HEK293 (cell line): ENCODE measurements at regions not wholly inside any gene's neighbourhood (a gene's known extent, or its start where the extent isn't known, plus 50 kb on each side); places are given as distances from the start of the nearest gene placed in this dataset.

ENCODE experiments used
- CTCF ChIA-PET: fragments of 350-600 bp; formaldehyde crosslinking; extraction: SDS; loops from one replicate; lab custom pipeline; 2021; ENCODE audit warnings: antibody characterized with exemption; lab: Yijun Ruan, JAX
- POLR2A ChIA-PET: fragments of 300-600 bp; formaldehyde crosslinking; extraction: SDS; loops from one replicate; lab custom pipeline; 2020; ENCODE audit warnings: antibody characterized with exemption, inconsistent platforms; lab: Yijun Ruan, JAX
- H3K27ac ChIP-seq: fragments of 200-500 bp; sonication (Bioruptor generic); 2 replicates; pipeline ENCODE4 v1.5.1; 2014; ENCODE audit warnings: low read depth, low read length, control low read depth, inconsistent platforms; ENCODE audit errors: extremely low read depth
- H3K36me3 ChIP-seq, 2 experiments: fragments of 200-500 bp in 1 of 2; sonication (Bioruptor generic) in 1 of 2; 1 replicate in 1 of 2; 2 replicates in 1 of 2; pipeline ENCODE4 v1.5.1; 2014 to 2017; ENCODE audit warnings: inconsistent platforms in 2 of 2, low read length in 2 of 2; ENCODE audit not compliant: control insufficient read depth in 2 of 2, insufficient read depth in 1 of 2
- H3K4me1 ChIP-seq: fragments of 200-500 bp; sonication (Bioruptor generic); 2 replicates; pipeline ENCODE4 v1.5.1; 2014; ENCODE audit warnings: mild to moderate bottlenecking, low read length, inconsistent platforms; ENCODE audit not compliant: control insufficient read depth, insufficient read depth
- H3K4me3 ChIP-seq: 2 replicates; pipeline ENCODE4 v1.5.1; 2011; ENCODE audit warnings: low read depth, mild to moderate bottlenecking, control low read depth, low read length, moderate library complexity
- H3K9me3 ChIP-seq: fragments of 200-500 bp; sonication (Bioruptor generic); 2 replicates; pipeline ENCODE4 v1.5.1; 2014; ENCODE audit warnings: low read depth, low read length, inconsistent platforms; ENCODE audit not compliant: control insufficient read depth, insufficient read depth
- KLF16 ChIP-seq: fragments of 450-650 bp; formaldehyde crosslinking; IDR thresholded peaks from 2 replicates; pipeline ENCODE4 v1.5.1; 2017; ENCODE audit warnings: missing biosample characterization, missing genetic modification characterization
- OSR2 ChIP-seq: fragments of 450-650 bp; formaldehyde crosslinking; IDR thresholded peaks from 2 replicates; pipeline ENCODE4 v1.5.1; 2016; ENCODE audit warnings: missing biosample characterization, missing genetic modification characterization
- PRDM2 ChIP-seq: fragments of 450-650 bp; formaldehyde crosslinking; IDR thresholded peaks from 2 replicates; pipeline ENCODE4 v1.5.1; 2016; ENCODE audit warnings: missing biosample characterization, missing genetic modification characterization, borderline replicate concordance
- TRIM28 ChIP-seq: IDR thresholded peaks from 2 replicates; pipeline ENCODE4 v1.6.1; 2011; ENCODE audit warnings: low read length, control low read depth, borderline replicate concordance
- ZBTB1 ChIP-seq: fragments of 450-650 bp; formaldehyde crosslinking; IDR thresholded peaks from 2 replicates; pipeline ENCODE4 v1.5.1; 2016; ENCODE audit warnings: missing biosample characterization, missing genetic modification characterization
- ZBTB11 ChIP-seq: fragments of 450-650 bp; formaldehyde crosslinking; conservative IDR thresholded peaks from 2 replicates; pipeline ENCODE4 v1.5.1; 2016; ENCODE audit warnings: low read depth, missing biosample characterization, missing genetic modification characterization
- ZBTB20 ChIP-seq: fragments of 450-650 bp; formaldehyde crosslinking; IDR thresholded peaks from 2 replicates; pipeline ENCODE4 v1.5.1; 2016; ENCODE audit warnings: missing biosample characterization, missing genetic modification characterization
- ZBTB21 ChIP-seq: fragments of 450-650 bp; formaldehyde crosslinking; IDR thresholded peaks from 2 replicates; pipeline ENCODE4 v1.5.1; 2017; ENCODE audit warnings: missing biosample characterization, missing genetic modification characterization
- ZBTB6 ChIP-seq: fragments of 450-650 bp; formaldehyde crosslinking; IDR thresholded peaks from 2 replicates; pipeline ENCODE4 v1.5.1; 2017; ENCODE audit warnings: missing biosample characterization, missing genetic modification characterization
- ZIC2 ChIP-seq: fragments of 450-650 bp; formaldehyde crosslinking; IDR thresholded peaks from 2 replicates; pipeline ENCODE4 v1.5.1; 2016; ENCODE audit warnings: missing biosample characterization, missing genetic modification characterization
- ZNF26 ChIP-seq: fragments of 450-650 bp; formaldehyde crosslinking; IDR thresholded peaks from 2 replicates; pipeline ENCODE4 v1.5.1; 2016; ENCODE audit warnings: missing biosample characterization, missing genetic modification characterization
- ZNF280C ChIP-seq: fragments of 450-650 bp; formaldehyde crosslinking; IDR thresholded peaks from 2 replicates; pipeline ENCODE4 v1.5.1; 2016; ENCODE audit warnings: missing biosample characterization, missing genetic modification characterization
- ZNF529 ChIP-seq: fragments of 450-650 bp; formaldehyde crosslinking; IDR thresholded peaks from 2 replicates; pipeline ENCODE4 v1.5.1; 2017; ENCODE audit warnings: missing genetic modification characterization, missing biosample characterization; ENCODE audit not compliant: insufficient replicate concordance
- ZNF555 ChIP-seq: fragments of 450-650 bp; formaldehyde crosslinking; conservative IDR thresholded peaks from 2 replicates; pipeline ENCODE4 v1.5.1; 2017; ENCODE audit warnings: missing biosample characterization, mild to moderate bottlenecking, missing genetic modification characterization, inconsistent platforms
- ZNF768 ChIP-seq: fragments of 450-650 bp; formaldehyde crosslinking; IDR thresholded peaks from 2 replicates; pipeline ENCODE4 v1.5.1; 2018; ENCODE audit warnings: missing biosample characterization, mild to moderate bottlenecking, missing genetic modification characterization

- Histone ChIP-seq H3K4me1 (no peaks in the 10 kb centered on the region), H3K27ac (no peak overlapping the region), H3K36me3 (no peaks in the 10 kb centered on the region), H3K9me3 (no peaks in the 10 kb centered on the region), H3K4me3 (no peak overlapping the region)
- ChIA-PET CTCF (no interaction called here), POLR2A (no interaction called here)
- TF ChIP-seq ZIC2 (tag by site-specific recombination) (no peak), ZNF529 (no peak), OSR2 (tag by site-specific recombination) (no peak), KLF16 (tag by site-specific recombination) (no peak), ZNF26 (tag by site-specific recombination) (no peak), PRDM2 (tag by site-specific recombination) (no peak), ZBTB21 (tag by site-specific recombination) (no peak), TRIM28 (no peak), ZBTB11 (tag by site-specific recombination) (no peak), ZNF555 (tag by site-specific recombination) (no peak)
These were observed 74.0 kb upstream of the ARRDC3 start for GRCh38 chr5:91456928-91457680.

- TF ChIP-seq ZBTB6 (tag by site-specific recombination) (no peak), ZBTB1 (tag by site-specific recombination) (no peak), ZNF768 (tag by site-specific recombination) (no peak), ZBTB20 (tag by site-specific recombination) (no peak), ZNF280C (tag by site-specific recombination) (no peak)
- Histone ChIP-seq H3K4me1 (no peaks in the 10 kb centered on the region), H3K27ac (no peak overlapping the region), H3K4me3 (no peak overlapping the region), H3K9me3 (no peaks in the 10 kb centered on the region), H3K36me3 (no peaks in the 10 kb centered on the region)
- POLR2A ChIA-PET, result no interaction called here
- CTCF ChIA-PET, result interaction anchor here (2.2 kb wide), 1 partner anchor 29 kb away, joined by 7 read pairs; no protein-coding TSS in a partner anchor
These were observed 66.0 kb upstream of the ARRDC3 start for GRCh38 chr5:91449083-91449482.
